Karpas-422 (cell line): ENCODE measurements at regions not wholly inside any gene's neighbourhood (a gene's known extent, or its start where the extent isn't known, plus 50 kb on each side); places are given as distances from the start of the nearest gene placed in this dataset.
"Not testable (repeated sequence)": the region's sequence is repeated elsewhere in the genome, so short reads cannot be mapped to it uniquely, and the experiment has no call there.

Source experiments
- DNase-seq: peaks from one replicate; pipeline ENCODE4 v3.0.0-alpha.2; 2015
- H2AFZ ChIP-seq: fragments of 200-600 bp; sonication (generic); 2 replicates; pipeline ENCODE4 v1.6.1; 2014; ENCODE audit warnings: antibody characterized with exemption, low read length, mixed read lengths
- H3K27ac ChIP-seq: fragments of 200-600 bp; sonication (generic); 2 replicates; pipeline ENCODE4 v1.5.1; 2014; ENCODE audit warnings: mild to moderate bottlenecking, low read length, moderate library complexity
- H3K27me3 ChIP-seq: fragments of 200-600 bp; sonication (generic); 2 replicates; pipeline ENCODE4 v1.6.1; 2014; ENCODE audit warnings: low read length, mixed read lengths
- H3K36me3 ChIP-seq: fragments of 200-600 bp; sonication (generic); 2 replicates; pipeline ENCODE4 v1.6.1; 2014; ENCODE audit warnings: low read length, mixed read lengths; ENCODE audit not compliant: insufficient read depth
- H3K4me1 ChIP-seq: fragments of 200-600 bp; sonication (generic); 2 replicates; pipeline ENCODE4 v1.6.1; 2014; ENCODE audit warnings: mild to moderate bottlenecking, low read length, mixed read lengths
- H3K4me2 ChIP-seq: fragments of 200-600 bp; sonication (generic); 2 replicates; pipeline ENCODE4 v1.6.1; 2014; ENCODE audit warnings: low read length, low read depth, mild to moderate bottlenecking; ENCODE audit not compliant: poor library complexity, severe bottlenecking
- H3K4me3 ChIP-seq: fragments of 200-600 bp; sonication (generic); 2 replicates; pipeline ENCODE4 v1.5.1; 2014; ENCODE audit warnings: mild to moderate bottlenecking, antibody characterized with exemption, low read length, mixed read lengths
- H3K79me2 ChIP-seq: fragments of 200-600 bp; sonication (generic); 2 replicates; pipeline ENCODE4 v1.6.1; 2014; ENCODE audit warnings: mild to moderate bottlenecking, low read length, mixed read lengths
- H3K9ac ChIP-seq: fragments of 200-600 bp; sonication (generic); 2 replicates; pipeline ENCODE4 v1.6.0; 2014; ENCODE audit warnings: low read length
- H3K9me2 ChIP-seq: fragments of 200-600 bp; sonication (generic), shearing (Covaris generic); replicated peaks from 2 replicates; pipeline ENCODE4 v1.6.0; 2014; ENCODE audit warnings: mild to moderate bottlenecking, low read length, moderate library complexity; ENCODE audit not compliant: insufficient read depth
- H3K9me3 ChIP-seq: fragments of 300-700, 200-600 bp; sonication (generic); 2 replicates; pipeline ENCODE4 v1.6.1; 2014; ENCODE audit warnings: low read length, mixed read lengths
- H4K20me1 ChIP-seq: fragments of 200-600 bp; sonication (generic); 2 replicates; pipeline ENCODE4 v1.6.1; 2014; ENCODE audit warnings: mild to moderate bottlenecking, antibody characterized with exemption, low read length, low read depth; ENCODE audit not compliant: insufficient read depth

DNA sequence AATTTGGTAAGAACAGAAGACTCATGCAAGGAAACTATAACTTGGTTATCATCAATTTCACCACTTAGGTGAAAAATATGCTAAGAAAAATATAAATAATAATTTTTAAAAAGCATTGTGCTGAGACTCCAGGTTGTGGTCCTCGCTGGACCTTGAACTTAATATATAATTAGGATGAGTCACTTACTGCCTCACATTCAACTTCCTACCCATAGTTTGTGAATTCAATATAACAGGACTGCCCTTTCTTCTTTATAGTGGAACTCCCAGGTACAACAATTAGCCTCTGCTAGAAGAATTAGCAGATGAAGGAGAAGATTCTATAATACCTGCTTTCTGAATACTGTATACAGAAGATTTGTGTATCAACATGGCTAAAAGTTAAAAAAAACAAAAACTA lies 149.1 kb upstream of the SPRED1 start:
- Histone ChIP-seq H2AFZ (no peak overlapping the region), H4K20me1 (no peaks in the 10 kb centered on the region), H3K9me3 (no peaks in the 10 kb centered on the region), H3K4me3 (no peak overlapping the region), H3K4me2 (no peak overlapping the region), H3K27me3 (no peaks in the 10 kb centered on the region), H3K36me3 (no peaks in the 10 kb centered on the region), H3K9me2 (no peaks in the 10 kb centered on the region), H3K79me2 (no peaks in the 10 kb centered on the region), H3K27ac (no peak overlapping the region), H3K9ac (no peak overlapping the region), H3K4me1 (peaks cover 9% of the 10 kb centered on the region)
- no peak for DNase-seq

DNA sequence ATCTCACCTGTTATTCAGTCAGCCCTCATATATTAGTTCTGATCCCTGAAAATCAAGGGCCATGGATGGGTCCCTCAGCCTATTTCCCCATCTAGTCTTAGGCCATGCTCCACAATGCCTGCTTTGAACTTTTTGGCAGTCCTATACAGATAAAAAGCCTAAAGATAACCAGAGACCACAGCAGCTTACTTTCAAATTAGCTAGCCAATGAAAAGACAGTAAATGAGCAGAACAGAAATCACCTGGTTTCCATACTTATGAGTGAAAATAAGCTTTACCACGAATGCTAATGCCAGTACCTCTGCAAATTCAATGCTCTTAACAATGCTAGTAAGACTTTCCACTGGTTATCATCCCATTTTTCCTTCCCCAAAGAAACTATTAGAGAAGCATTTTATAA lies 141.6 kb upstream of the SPRED1 start:
- Histone ChIP-seq H4K20me1 (no peaks in the 10 kb centered on the region), H2AFZ (no peak overlapping the region), H3K4me3 (no peak overlapping the region), H3K9me3 (no peaks in the 10 kb centered on the region), H3K9me2 (no peaks in the 10 kb centered on the region), H3K79me2 (no peaks in the 10 kb centered on the region), H3K27me3 (no peaks in the 10 kb centered on the region), H3K27ac (no peak overlapping the region), H3K4me2 (no peak overlapping the region), H3K9ac (no peak overlapping the region), H3K36me3 (no peaks in the 10 kb centered on the region), H3K4me1 (no peaks in the 10 kb centered on the region)
- DNase-seq = no peak

DNA sequence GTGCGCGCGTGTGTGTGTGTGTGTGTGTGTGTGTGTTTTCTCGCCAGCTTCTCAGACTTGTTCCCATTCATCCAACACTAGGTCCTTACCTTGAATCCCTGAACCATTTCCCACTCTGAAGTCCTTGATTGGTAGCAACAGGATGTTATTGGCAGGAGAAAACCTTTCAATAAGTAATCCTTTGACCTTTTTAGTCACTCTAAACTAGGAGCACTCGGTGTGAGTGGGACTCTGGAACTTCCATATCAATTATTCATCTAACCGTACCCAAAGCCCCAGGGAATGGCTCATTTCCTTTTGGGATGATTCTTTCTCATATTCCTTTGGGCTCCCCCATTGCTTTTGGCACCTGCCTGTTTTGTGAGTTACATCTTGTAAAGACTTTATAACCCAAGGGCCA lies 140.2 kb upstream of the SPRED1 start:
- Histone ChIP-seq H3K27ac (no peak overlapping the region), H4K20me1 (no peaks in the 10 kb centered on the region), H2AFZ (no peak overlapping the region), H3K9ac (no peak overlapping the region), H3K36me3 (no peaks in the 10 kb centered on the region), H3K9me2 (no peaks in the 10 kb centered on the region), H3K9me3 (no peaks in the 10 kb centered on the region), H3K4me1 (no peaks in the 10 kb centered on the region), H3K4me2 (no peak overlapping the region), H3K79me2 (no peaks in the 10 kb centered on the region), H3K27me3 (no peaks in the 10 kb centered on the region), H3K4me3 (no peak overlapping the region)
- no peak for DNase-seq

DNA sequence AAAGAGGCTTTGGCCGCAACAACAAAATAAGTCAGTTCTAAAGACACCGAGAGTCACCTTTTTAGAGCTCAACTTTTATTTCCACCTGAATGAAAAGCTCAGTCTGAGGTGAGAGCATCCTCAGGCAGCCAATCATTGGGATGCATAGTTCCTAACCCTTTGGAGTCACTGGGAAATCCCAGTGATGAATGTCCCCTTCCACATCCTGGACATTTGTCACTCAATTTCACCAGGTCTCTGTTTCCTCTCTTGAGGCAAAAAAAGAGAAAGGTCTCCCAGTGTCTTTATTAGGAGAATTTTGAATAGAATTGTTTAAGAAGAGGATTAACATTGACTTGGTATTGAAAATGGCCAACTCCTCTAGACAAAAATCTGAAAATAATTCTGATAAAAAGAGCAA lies 137.5 kb upstream of the SPRED1 start:
- Histone ChIP-seq H2AFZ (no peak overlapping the region), H3K9ac (no peak overlapping the region), H3K27me3 (no peaks in the 10 kb centered on the region), H3K27ac (no peak overlapping the region), H4K20me1 (no peaks in the 10 kb centered on the region), H3K4me3 (no peak overlapping the region), H3K9me2 (no peaks in the 10 kb centered on the region), H3K9me3 (no peaks in the 10 kb centered on the region), H3K4me2 (no peak overlapping the region), H3K36me3 (no peaks in the 10 kb centered on the region), H3K4me1 (no peaks in the 10 kb centered on the region), H3K79me2 (no peaks in the 10 kb centered on the region)
- DNase-seq = no peak

DNA sequence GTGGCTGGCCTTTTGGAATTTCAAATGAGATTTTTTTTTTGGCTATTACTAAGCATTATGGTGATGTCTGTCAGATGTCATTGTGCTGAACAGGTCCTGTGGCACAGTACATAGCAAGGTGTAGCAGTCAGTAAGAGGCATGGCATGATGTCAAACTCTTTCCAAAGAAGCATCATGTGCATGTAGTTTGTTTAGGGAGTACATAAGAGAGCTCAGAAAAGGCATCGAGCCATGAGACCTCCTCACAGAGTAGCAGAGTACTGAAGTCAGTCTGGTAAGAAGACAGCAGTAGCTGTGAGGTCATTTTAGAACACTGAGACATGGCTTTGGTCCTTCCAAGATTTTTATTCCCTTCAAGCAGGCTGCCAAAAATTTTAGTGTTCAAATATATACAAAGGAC lies 134.9 kb upstream of the SPRED1 start:
- Histone ChIP-seq H3K9me3 (no peaks in the 10 kb centered on the region), H3K27ac (no peak overlapping the region), H3K79me2 (no peaks in the 10 kb centered on the region), H3K27me3 (no peaks in the 10 kb centered on the region), H2AFZ (no peak overlapping the region), H3K9me2 (no peaks in the 10 kb centered on the region), H3K9ac (no peak overlapping the region), H3K4me2 (no peak overlapping the region), H3K36me3 (no peaks in the 10 kb centered on the region), H4K20me1 (no peaks in the 10 kb centered on the region), H3K4me3 (no peak overlapping the region), H3K4me1 (no peaks in the 10 kb centered on the region)
- no peak for DNase-seq

DNA sequence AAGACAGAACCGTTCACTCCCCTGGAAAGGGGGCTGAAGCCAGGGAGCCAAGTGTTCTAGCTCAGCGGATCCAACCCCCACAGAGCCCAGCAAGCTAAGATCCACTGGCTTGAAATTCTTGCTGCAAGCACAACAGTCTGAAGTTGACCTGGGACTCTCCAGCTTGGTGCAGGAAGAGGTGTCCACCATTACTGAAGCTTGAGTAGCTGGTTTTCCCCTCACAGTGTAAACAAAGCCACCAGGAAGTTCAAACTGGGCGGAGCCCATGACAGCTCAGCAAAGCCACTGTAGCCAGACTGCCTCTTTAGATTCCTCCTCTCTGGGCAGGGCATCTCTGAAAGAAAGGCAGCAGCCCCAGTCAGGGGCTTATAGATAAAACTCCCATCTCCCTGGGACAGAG lies 132.8 kb upstream of the SPRED1 start:
- not testable (repeated sequence) for H3K79me2 ChIP-seq, H3K4me1 ChIP-seq, H3K9me3 ChIP-seq, H3K9ac ChIP-seq, H2AFZ ChIP-seq, H3K36me3 ChIP-seq, H4K20me1 ChIP-seq, H3K27ac ChIP-seq, H3K27me3 ChIP-seq, H3K4me2 ChIP-seq, H3K9me2 ChIP-seq, H3K4me3 ChIP-seq, DNase-seq

DNA sequence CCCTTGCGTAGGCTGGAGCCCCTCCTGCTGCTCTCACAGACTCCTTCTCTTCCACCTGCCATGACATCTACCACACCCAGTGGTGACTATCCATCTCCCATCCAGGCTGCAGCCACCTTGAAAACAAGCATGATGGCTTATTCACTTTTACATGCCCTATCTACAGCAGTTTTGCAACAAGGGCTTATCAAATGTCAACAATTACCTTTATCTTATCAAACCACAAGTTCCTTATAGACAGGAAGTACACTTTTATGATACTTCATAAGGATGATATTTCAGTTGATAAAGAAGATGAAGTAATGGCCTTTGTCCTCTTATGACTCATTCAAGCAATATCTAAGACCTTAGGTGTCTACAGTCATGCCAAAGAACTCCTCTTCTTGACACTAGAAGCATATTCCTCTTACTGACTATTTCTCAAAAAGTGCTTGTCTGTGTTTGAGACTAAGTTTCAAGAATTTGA lies 125.3 kb upstream of the SPRED1 start:
- no peaks in the 10 kb centered on the region for H3K79me2 ChIP-seq
- no peak overlapping the region for H3K4me3 ChIP-seq
- H4K20me1 ChIP-seq = no peaks in the 10 kb centered on the region
- no peak overlapping the region for H2AFZ ChIP-seq
- no peak overlapping the region for H3K9ac ChIP-seq
- no peaks in the 10 kb centered on the region for H3K9me3 ChIP-seq
- peaks cover 40% of the 10 kb centered on the region for H3K4me1 ChIP-seq
- no peak overlapping the region for H3K4me2 ChIP-seq
- DNase-seq = no peak
- H3K27ac ChIP-seq = no peak overlapping the region
- H3K9me2 ChIP-seq = no peaks in the 10 kb centered on the region
- H3K27me3 ChIP-seq = no peaks in the 10 kb centered on the region
- no peaks in the 10 kb centered on the region for H3K36me3 ChIP-seq

DNA sequence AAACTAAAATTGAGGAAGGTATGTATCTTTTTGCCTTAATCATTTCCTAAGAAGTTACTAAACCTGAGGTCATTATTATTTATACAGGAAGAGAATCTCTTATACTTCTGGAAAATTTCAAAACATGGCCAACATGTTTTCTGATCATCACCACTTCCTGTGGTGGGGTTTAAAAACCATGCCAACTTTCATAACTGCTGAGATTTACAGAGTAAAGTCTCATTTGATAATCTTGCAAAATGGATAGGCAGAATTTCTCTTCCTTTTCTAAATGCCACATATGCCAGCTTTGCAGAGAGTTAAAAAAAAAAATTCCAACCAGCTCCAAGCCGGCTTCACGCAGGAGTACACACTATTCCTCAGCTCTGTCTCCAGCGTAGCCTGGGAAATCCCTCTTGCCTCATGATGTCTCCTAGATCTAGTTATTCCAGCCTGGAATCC lies 124.3 kb upstream of the SPRED1 start:
- Histone ChIP-seq H3K4me1 (peaks cover 40% of the 10 kb centered on the region), H2AFZ (no peak overlapping the region), H3K27me3 (no peaks in the 10 kb centered on the region), H4K20me1 (no peaks in the 10 kb centered on the region), H3K27ac (no peak overlapping the region), H3K9me2 (no peaks in the 10 kb centered on the region), H3K9ac (no peak overlapping the region), H3K9me3 (no peaks in the 10 kb centered on the region), H3K4me2 (no peak overlapping the region), H3K4me3 (no peak overlapping the region), H3K79me2 (no peaks in the 10 kb centered on the region), H3K36me3 (no peaks in the 10 kb centered on the region)
- DNase-seq = no peak

DNA sequence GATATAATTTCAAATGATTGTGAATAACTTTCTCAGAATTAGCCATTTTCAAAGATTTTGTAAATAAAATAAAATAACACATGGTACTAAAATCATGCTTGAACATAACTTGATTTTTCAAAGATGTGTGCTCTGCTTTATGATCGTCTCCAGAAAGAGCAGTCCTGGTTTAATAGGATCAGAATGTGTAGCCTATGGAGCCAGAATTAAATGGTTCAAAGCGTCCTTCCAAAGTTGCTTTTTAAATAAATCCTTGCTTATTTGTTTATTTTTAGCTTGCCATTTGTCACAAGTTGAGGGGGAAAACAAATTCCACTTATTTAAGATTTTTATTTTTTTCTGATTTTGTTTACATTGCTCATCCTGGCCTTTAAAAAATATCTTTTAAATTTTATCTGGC lies 123.7 kb upstream of the SPRED1 start:
- Histone ChIP-seq H3K9me3 (no peaks in the 10 kb centered on the region), H4K20me1 (no peaks in the 10 kb centered on the region), H3K27me3 (no peaks in the 10 kb centered on the region), H3K79me2 (no peaks in the 10 kb centered on the region), H2AFZ (no peak overlapping the region), H3K4me2 (peak overlapping the region; percentile 81), H3K27ac (no peak overlapping the region), H3K4me3 (no peak overlapping the region), H3K4me1 (peaks cover 40% of the 10 kb centered on the region), H3K36me3 (no peaks in the 10 kb centered on the region), H3K9me2 (no peaks in the 10 kb centered on the region), H3K9ac (no peak overlapping the region)
- DNase-seq = no peak
